NOMO-1 (cell line): ENCODE measurements at regions not wholly inside any gene's neighbourhood (a gene's known extent, or its start where the extent isn't known, plus 50 kb on each side); places are given as distances from the start of the nearest gene placed in this dataset.

Experiments used
- DNase-seq, 2 experiments: peaks; one replicate each; lab custom pipeline; 2025; ENCODE audit not compliant: unreplicated experiment in 2 of 2; lab: John Stamatoyannopoulos, UW

DNA sequence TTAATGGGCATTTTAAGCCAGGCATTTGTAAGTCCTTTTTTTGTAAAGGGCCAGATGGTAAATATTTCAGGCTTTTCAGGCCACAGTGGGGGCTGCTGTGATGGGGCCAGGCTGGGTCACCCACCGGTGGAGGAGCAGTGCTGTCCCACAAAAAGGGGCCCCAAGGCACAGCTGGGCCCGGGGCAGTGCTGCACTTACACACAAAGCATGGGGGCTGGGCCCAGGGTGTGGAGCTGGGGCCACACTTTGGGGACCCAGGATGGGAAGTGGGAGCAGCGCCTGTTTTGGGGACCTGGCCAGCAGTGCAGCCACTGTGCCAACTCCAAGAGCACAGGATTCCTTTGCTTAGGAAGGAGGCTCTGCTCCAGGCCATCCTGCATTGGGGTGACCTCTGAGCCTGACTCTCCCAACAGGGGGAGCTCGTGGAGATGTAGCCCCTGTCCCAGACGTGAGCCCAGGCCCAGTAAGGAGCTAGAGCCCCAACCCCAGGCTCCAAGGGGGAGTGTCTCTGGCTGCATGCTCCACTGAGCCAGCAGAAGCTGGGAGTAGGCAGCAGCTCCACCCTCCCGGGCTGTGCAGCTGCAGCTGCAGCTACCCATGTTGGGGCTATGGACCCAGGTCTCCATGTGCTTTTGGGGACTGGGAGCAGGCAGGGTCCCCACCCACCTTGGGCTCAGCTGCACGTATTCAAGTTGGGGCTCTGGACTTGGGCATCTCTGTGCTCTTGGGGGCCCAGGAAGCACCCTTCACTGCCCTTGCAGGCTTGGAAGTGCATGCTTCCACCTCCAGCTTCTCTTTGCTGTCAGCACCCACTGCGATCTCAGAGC is 1036.5 kb upstream of the CNTNAP5 start:
- DNase-seq: no peak

DNA sequence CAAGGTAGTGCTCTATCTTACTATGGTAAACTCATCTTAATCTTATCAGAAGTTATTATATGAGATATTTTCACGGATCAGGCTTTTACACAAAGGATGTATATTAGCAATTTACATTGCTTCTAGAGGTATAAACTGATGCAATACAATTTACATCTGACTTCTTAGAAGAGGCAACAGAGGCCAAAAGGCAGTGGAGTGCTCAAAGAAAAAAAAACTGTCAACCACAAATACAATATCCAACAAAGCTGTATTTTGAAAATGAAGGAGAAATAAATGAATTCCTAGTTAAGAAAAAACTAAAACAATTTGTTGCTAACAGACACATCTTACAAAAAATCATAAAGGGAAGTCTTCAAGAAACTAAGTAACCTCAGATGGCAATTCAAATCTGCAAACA is 1031.5 kb upstream of the CNTNAP5 start:
- no peak for DNase-seq

DNA sequence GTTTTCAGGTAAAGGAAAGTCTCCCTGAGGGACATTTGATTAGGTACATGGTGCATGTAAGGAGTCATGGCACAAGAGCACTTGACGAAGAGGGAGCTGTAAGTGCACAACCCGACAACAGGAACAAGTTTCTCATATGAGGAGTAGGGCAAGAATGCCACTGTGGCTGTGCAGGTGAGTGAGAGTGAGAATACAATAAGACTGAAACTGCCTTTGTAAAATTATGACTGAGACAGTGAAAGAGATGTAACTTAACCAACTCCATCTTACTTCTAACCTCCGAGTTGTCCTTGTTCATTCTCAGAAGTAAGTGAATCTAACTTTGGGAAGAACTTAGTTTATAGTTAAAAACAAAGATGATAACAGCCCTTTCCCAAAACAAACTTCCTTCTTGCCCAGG is 1025.8 kb upstream of the CNTNAP5 start:
- DNase-seq: no peak

DNA sequence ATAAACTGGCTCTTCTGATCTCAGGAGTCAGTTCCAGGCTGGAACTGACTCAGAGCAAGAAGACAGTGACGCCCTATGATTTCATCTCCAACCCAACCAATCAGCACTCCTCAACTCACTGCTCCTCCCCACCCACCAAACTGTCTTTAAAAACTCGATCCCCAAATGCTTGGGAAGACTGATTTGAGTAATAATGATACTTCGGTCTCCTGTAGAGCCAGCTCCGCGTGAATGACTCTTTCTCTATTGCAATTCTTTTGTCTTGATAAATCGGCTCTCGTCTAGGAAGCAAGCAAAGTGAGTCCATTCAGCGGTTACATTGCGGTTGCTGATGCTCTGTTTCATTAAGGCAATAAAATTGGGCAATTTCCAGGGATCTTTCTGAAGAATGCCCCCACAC is 1025.3 kb upstream of the CNTNAP5 start:
- DNase-seq: no peak

DNA sequence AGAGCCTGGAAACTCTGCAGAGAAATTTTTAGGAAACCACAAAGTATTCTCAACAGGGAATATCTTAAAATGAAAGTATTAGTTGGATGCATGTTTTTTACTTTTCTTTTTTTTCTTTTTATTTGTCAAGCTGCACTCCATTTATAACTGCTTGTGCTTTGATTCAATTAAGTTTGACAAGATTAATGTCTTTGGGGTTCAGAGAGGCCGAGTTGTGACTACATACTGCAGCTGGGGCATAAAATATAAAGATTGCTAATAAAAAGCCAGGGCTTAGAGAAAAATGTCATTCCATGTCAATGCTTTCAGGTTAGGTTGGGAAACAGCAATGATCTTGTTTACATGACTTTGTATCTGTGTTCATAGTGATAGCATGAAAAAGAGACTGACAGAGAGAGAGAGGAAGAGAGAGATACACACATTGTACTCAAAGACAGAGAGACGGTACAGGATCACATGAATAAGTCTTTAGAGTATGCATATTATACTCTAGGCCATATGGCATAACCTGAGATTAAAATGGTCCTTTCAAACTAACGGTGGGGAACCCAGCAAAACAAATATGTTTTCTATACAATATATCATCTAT is 1022.3 kb upstream of the CNTNAP5 start:
- DNase-seq: no peak

DNA sequence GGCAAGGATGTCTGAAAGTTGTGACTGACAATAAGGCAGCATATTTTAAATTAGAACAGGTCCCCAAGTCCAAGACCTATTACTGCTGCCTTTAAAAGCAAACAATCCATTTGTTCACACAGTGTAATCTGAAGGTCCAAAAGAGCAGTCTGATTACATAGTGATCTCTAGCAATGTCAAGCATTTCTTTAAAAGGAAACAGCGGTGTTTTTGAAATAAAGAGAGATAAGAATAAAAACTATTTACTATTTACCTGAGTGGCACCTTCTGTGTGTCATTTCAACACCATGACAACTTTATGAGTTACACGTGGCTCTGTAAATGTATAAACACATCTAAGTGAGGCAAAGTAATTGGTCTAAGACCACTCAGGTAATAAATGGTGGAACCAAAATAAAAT is 1009.9 kb upstream of the CNTNAP5 start:
- no peak for DNase-seq

DNA sequence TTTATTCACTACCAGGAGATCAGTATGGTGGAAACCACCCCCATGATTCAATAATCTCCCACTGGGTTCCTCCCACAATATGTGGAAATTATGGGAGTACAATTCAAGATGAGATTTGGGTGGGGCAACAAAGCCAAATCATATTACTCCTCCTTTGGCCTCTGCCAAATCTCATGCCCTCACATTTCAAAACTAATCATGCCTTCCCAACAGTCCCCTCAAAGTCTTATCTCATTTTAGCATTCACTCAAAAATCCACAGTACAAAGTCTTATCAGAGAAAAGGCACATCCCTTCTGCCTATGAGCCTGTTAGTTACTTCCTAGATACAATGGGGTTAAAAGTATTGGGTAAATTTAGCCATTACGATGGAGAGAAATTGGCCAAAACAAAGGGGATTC is 989.5 kb upstream of the CNTNAP5 start:
- no peak for DNase-seq

DNA sequence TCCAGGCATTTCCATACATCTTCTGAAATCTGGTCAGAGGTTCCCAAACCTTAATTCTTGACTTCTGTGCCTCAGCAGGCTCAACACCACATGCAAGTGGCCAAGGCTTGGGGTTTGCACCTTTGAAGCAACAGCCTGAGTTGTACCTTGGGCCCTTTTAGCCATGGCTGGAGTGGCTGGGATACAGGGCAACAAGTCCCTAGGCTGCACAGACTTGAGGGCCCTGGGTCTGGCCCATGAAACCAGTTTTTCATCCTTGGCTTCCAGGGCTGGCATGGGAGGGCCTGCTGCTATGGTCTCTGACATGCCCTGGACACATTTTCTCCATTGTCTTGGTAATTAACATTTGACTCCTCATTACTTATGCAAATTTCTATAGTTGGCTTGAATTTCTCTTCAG is 988.8 kb upstream of the CNTNAP5 start:
- DNase-seq: no peak

DNA sequence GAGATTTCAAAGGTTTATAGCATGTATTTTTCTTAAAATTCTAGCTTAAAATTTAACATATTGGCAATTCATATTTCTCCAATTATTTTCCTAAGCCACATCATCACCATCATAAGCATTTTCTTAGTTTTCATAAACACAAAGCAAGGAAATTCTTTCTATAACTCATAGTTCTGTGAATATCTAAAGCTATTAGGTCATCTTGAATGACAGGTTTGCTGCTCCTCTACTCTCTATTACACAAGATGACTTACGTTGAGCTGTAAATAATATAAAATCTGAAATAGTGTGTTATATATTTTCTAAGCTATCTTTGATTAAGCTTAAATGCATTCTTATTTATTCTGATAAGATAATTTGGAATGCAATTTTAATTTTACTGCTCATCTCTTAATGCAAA is 984.6 kb upstream of the CNTNAP5 start:
- no peak for DNase-seq

DNA sequence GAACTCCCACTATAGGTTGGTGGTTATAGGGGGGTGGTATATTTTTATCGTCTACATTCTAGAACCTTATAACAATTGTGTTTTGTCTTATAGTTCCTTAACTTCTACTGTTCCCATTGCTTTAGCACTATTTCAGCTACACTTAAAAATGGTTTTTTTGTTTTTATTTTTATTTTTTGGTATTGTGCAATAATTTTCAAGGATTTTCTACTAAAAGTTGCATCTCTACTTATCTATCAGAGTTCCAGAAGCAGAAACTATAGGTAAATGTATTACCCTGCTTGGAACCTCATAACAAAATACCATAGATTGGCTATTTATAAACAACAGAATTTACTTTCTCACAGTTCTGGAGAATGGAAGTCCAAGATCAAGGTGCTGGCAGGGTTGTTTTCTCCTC is 981.6 kb upstream of the CNTNAP5 start:
- DNase-seq: no peak

DNA sequence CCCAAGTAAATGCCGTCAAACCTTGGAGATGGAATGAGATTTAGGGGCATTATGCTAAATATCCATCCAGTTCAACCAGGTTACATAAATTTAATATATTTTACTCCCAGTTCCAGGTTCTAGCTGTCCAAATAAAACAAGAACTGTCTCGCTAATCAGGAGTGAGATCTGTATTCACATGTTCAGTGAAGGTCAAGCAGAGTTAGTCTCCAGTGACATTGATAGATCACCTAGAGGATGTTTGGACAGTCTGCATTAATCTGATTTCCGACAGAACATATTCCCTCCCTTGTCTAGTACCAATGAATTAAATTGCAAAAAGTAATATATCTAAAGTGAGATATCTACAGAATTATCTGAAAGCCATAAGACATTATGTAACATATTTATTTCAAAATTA is 979.4 kb upstream of the CNTNAP5 start:
- no peak for DNase-seq

DNA sequence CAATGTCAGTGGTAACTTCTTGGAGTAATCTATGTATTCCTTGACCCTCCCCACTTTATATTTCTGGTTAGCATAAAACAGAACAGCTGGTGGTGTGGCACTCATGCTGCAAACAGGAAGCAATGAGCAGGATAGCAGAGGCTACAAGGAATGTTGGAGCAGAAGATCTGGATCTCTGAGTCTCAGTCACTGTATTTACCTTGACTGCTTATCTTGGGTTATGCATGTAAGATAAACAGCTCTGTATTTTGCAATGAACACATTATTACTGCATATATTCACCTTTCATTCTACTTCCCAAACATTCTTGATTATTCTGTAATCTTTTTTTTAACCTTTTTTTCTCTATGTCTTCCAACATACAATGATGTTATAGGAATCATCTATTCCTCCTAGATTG is 977.9 kb upstream of the CNTNAP5 start:
- no peak for DNase-seq

DNA sequence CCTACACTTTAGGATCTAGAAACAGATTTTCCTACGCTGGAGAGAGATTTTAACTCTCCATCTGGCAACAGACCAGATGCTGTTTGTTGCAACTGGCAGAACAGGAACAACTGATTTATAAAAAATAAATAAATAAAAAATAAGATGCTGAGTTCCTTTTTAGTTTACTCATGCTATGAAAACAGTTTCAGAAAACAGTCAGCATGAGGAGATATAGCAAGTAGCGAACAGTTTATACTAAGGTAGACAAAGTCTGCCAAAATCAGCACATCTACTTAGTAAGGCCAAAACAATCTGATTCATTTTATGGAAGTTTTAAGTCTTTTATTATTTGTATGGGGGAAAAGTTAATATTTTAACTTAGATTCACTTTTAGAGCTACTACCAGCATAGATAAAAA is 974.0 kb upstream of the CNTNAP5 start:
- DNase-seq: no peak

DNA sequence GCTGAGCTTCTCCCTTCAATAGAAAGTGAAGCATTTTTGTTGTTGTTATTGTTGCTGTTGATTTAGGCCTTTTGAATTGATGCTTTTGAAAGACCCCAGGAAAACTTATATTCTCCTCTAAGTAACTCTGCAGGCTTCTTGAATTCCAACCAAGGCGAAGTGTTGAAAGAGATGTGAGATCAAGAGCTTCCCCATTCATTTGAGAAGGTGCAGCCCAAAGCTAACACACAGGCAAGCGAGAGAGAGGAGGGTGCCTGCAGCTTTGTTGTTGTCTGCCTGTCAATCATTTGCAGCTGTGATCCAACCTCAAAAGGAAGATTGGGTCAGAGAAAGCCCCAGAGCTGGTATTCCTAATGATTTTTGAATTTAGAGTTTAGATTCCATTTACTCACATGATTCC is 963.6 kb upstream of the CNTNAP5 start:
- no peak for DNase-seq

DNA sequence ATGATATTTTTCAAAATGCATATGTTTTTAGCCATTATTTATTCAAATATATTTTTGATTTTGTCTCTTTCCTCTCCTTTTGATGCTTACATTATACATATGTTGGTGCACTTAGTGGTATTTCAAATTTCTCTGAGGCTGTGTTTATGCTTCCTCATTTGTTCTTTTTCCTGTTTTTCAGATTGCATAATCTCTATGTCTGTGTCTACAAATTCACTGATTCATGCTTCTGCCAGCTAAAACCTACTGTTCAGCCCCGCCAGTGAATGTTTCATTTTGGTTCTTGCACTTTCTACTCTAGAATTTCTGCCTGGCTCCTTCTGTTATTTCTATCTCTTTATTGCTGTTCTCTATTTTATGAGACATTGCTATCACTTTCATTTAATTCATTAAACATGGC is 951.7 kb upstream of the CNTNAP5 start:
- peak; percentile 20 to 77 for DNase-seq

DNA sequence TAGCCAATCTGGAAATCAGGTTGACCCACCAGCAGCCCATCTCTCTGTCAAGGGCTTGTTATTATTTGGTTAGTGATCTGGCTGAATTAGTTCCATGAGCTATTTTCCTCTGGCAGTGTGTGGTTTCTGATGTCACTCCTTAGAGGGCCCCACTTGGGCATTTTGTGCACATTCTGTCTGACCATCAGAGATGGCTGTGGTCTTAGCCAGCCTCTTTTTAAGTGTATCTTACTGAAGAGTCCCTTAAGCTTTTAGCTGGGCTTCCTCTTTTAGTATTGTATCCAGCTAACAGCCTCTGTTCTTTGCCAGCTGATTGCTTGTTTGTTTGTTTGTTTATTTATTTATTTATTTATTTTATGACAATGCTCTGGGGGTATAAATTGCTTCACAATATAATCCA is 951.1 kb upstream of the CNTNAP5 start:
- DNase-seq: peak; percentile 14 to 29

DNA sequence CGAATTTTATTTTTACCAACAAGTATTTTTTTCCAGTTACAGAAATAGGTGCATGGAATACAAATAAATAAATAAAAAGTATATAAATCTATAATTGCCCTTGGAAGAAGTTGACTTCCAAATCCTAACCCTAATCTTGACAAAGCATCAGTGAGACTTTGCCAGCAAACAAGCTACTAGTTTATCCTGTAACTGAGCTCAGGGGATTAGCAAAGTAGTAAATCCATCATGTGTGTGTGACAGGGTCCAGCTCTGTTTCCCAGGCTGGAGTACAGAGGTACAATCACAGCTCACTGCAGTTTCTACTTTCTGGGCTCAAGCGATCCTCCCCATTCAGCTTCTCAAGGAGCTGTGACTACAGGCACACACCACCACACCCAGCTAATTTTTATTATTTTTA is 948.0 kb upstream of the CNTNAP5 start:
- DNase-seq: no peak

DNA sequence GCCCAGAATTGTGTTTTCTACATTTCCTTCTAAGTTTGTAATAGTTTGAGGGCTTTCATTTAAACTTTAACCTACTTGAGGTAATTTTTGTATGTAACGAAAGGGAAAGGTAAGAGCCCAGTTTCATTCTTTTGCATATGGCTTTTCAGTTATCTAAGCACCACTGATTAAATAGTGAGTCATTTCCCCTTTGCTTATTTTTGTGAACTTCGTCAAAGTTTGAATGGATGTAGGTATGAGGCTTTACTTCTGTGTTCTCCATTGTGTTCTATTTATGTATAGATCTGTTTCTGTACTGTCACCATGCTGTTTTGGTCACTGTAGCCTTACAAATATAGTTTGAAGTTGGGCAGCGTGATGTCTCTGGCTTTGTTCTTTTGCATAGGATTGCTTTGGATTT is 944.8 kb upstream of the CNTNAP5 start:
- peak; percentile 10 to 12 for DNase-seq

DNA sequence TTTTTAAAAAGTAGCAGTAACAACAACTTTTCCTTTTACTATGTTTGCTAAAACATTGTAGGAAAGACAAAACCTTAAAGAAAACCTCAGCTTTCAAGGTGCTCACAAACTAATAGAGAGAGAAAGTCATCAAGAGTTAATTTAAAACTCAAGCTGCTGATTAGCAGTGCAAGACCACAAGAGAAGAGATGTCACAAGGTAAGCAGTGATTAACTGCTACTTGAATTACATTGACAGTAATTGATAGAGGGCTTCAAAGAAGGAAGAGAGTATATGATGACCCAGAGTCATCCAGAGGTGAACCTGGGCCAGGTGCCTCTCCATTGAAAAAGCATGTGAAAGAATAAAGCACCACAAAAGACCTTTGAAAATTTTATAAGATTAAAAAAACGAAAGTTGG is 939.6 kb upstream of the CNTNAP5 start:
- no peak for DNase-seq

DNA sequence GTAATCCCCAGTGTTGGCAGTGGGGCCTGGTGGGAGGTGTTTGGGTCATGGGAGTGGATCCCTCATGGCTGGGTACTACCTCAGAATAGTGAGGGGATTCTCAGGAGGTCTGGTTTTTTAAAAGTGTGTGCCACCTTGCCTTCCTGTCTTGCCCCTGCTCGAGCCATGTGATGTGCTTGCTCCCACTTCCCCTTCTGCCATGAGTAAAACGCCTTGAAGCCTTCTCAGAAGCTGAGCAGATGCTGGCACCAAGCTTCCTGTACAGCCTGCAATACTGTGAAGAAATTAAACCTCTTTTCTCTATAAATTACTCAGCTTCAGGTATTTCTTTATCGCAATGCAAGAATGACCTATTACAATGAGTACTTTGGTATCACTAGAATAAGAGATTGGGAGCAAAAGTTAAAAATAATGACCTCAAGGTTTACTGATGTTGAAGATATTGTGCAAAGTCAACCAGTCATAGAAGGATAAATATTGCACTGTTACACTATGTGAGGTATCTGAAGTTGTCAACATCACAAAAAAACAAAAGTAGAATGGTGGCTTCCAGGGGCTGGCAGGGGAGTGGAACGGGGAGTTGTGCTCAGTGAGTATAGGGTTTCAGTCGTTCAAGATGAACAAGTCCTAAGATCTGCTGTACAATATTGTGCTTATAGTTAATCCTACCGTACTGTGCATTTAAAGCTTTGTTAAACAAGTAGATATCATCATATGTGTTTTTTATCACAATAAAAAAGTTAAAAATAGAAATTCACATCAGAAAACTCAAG is 938.3 kb upstream of the CNTNAP5 start:
- DNase-seq: peak; percentile 2 to 14

DNA sequence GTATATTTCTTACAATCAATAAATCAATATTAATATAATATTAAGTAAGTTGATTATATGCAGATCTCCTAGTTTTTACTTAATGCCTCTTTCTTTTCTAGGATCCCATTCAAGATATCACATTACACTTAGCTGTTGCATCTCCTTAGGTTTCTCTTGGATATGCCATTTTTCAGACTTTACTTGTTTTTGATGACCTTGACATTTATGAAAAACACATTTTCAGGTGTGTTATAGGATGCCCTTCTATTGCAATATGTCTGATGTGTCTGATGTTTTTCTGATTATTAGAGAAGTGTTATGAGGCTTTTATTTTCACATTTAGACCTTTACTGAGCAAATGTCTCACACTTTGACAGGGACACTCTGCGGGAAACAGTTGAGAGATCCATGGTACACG is 933.6 kb upstream of the CNTNAP5 start:
- no peak for DNase-seq

DNA sequence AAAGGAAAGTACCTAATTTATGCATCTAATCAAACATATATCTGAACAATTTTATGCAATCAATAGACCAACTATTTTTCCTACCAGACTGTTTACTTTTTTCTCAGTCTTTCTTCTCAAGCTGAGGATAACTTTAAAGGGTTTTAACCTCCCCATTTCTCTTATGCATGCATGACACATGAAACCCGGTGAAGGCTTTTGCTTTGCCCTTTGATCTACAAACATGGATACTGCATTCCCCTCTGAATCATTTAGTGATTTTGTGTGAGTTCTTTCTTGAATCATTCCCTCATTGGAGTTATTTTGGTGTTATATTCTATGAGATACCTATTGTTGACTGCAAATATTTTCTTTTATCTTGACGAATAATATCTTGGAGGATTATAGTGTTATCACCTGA is 931.9 kb upstream of the CNTNAP5 start:
- DNase-seq: no peak
